Glutamatergic neuron (in vitro differentiated cells): ENCODE measurements at regions not wholly inside any gene's neighbourhood (a gene's known extent, or its start where the extent isn't known, plus 50 kb on each side); places are given as distances from the start of the nearest gene placed in this dataset.

Experiments used
- DNase-seq: peaks from one replicate; pipeline ENCODE4 v3.0.0; 2022
- H3K27ac Mint-ChIP-seq: one replicate; pipeline ENCODE4 v1.8.0; 2020; ENCODE audit warnings: mild to moderate bottlenecking, mixed read lengths, inconsistent platforms; ENCODE audit not compliant: unreplicated experiment
- H3K27me3 Mint-ChIP-seq: one replicate; pipeline ENCODE4 v1.8.0; 2020; ENCODE audit warnings: mild to moderate bottlenecking, moderate library complexity, mixed read lengths, inconsistent platforms; ENCODE audit not compliant: unreplicated experiment
- H3K36me3 Mint-ChIP-seq: one replicate; pipeline ENCODE4 v1.8.0; 2020; ENCODE audit warnings: mild to moderate bottlenecking, mixed read lengths, inconsistent platforms; ENCODE audit not compliant: unreplicated experiment
- H3K4me1 Mint-ChIP-seq: one replicate; pipeline ENCODE4 v1.8.0; 2020; ENCODE audit warnings: mild to moderate bottlenecking, low read depth, mixed read lengths, inconsistent platforms; ENCODE audit not compliant: unreplicated experiment
- H3K4me3 Mint-ChIP-seq: one replicate; pipeline ENCODE4 v1.8.0; 2020; ENCODE audit warnings: mild to moderate bottlenecking, mixed read lengths, inconsistent platforms; ENCODE audit not compliant: unreplicated experiment
- H3K9me3 Mint-ChIP-seq: one replicate; pipeline ENCODE4 v1.8.0; 2020; ENCODE audit warnings: mild to moderate bottlenecking, moderate library complexity, mixed read lengths, inconsistent platforms; ENCODE audit not compliant: unreplicated experiment
- TF ChIP-seq, protein P1 (sequence below): fragments of 200-600 bp; sonication (generic); IDR thresholded peaks from one replicate; pipeline ENCODE4 v1.5.0; 2021; ENCODE audit not compliant: partially characterized antibody, unreplicated experiment

DNA sequence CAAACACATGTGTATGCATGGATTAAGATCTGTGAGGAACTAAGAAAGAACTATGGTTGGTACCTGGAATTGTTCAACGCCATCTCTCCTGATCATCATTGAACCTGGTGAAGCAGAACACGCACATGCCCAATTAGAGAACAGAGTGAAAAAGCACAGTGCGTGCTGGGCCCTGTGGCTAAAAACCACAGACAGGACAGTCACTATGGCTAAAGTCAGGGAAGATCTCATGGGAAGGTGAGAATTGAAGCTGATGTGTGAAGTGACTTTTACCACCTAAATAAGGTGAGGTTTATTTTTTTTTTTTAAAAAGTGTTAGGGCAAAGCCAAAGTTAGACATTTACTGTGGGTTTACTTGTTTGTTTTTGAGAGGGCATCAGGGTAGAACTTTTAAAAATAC, 215.0 kb downstream of the SLC38A4 start:
- DNase-seq: no peak
- H3K4me3 Mint-ChIP-seq: no peak overlapping the region
- TF ChIP-seq, protein P1, sequence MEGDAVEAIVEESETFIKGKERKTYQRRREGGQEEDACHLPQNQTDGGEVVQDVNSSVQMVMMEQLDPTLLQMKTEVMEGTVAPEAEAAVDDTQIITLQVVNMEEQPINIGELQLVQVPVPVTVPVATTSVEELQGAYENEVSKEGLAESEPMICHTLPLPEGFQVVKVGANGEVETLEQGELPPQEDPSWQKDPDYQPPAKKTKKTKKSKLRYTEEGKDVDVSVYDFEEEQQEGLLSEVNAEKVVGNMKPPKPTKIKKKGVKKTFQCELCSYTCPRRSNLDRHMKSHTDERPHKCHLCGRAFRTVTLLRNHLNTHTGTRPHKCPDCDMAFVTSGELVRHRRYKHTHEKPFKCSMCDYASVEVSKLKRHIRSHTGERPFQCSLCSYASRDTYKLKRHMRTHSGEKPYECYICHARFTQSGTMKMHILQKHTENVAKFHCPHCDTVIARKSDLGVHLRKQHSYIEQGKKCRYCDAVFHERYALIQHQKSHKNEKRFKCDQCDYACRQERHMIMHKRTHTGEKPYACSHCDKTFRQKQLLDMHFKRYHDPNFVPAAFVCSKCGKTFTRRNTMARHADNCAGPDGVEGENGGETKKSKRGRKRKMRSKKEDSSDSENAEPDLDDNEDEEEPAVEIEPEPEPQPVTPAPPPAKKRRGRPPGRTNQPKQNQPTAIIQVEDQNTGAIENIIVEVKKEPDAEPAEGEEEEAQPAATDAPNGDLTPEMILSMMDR: no peak
- no peaks in the 10 kb centered on the region for H3K27me3 Mint-ChIP-seq
- H3K27ac Mint-ChIP-seq: no peak overlapping the region
- H3K4me1 Mint-ChIP-seq: no peaks in the 10 kb centered on the region
- H3K9me3 Mint-ChIP-seq: peaks cover 2% of the 10 kb centered on the region
- H3K36me3 Mint-ChIP-seq: no peaks in the 10 kb centered on the region

DNA sequence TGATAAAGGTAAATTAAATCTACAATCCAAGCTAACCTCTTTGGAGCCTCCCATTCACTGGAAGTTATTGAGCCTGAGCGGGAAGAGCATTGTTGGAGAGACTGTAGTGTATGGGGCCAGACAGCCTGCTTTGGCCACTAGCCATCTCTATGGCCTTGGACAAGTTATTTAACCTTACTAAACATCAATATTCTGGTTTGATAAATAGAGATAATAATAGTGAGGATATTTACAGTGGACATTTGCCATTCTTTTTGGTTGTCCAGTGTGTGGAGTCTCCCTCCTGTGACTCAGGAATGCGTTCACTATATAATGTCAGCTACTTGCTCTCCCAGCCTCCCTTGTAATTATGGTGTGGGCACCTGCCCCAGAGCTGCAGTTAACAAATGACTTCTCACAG, 216.1 kb downstream of the SLC38A4 start:
- TF ChIP-seq, protein P1: no peak
- H3K27me3 Mint-ChIP-seq: no peaks in the 10 kb centered on the region
- no peak overlapping the region for H3K27ac Mint-ChIP-seq
- no peak overlapping the region for H3K4me3 Mint-ChIP-seq
- H3K36me3 Mint-ChIP-seq: no peaks in the 10 kb centered on the region
- no peak for DNase-seq
- no peaks in the 10 kb centered on the region for H3K4me1 Mint-ChIP-seq
- peaks cover under 1% of the 10 kb centered on the region for H3K9me3 Mint-ChIP-seq

DNA sequence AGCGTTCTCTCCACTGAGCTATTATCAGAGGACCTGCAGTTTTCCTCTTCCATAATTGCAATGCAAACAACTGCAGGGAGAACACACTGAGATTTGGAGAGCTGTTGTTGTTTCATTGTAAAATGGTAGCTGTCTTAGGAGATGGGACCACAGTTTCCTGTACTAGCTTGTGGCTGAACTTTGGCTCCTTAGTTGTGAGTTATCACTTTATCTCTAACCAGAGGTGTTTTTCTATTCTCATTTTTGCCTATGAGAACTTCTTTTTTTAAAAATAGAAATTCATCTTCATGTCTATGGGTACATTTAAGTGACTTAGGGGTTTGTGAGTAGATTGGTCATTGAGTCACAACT, 216.5 kb downstream of the SLC38A4 start:
- no peaks in the 10 kb centered on the region for H3K4me1 Mint-ChIP-seq
- no peaks in the 10 kb centered on the region for H3K27me3 Mint-ChIP-seq
- H3K27ac Mint-ChIP-seq: no peak overlapping the region
- no peaks in the 10 kb centered on the region for H3K9me3 Mint-ChIP-seq
- no peak overlapping the region for H3K4me3 Mint-ChIP-seq
- H3K36me3 Mint-ChIP-seq: no peaks in the 10 kb centered on the region
- TF ChIP-seq, protein P1: no peak
- no peak for DNase-seq

DNA sequence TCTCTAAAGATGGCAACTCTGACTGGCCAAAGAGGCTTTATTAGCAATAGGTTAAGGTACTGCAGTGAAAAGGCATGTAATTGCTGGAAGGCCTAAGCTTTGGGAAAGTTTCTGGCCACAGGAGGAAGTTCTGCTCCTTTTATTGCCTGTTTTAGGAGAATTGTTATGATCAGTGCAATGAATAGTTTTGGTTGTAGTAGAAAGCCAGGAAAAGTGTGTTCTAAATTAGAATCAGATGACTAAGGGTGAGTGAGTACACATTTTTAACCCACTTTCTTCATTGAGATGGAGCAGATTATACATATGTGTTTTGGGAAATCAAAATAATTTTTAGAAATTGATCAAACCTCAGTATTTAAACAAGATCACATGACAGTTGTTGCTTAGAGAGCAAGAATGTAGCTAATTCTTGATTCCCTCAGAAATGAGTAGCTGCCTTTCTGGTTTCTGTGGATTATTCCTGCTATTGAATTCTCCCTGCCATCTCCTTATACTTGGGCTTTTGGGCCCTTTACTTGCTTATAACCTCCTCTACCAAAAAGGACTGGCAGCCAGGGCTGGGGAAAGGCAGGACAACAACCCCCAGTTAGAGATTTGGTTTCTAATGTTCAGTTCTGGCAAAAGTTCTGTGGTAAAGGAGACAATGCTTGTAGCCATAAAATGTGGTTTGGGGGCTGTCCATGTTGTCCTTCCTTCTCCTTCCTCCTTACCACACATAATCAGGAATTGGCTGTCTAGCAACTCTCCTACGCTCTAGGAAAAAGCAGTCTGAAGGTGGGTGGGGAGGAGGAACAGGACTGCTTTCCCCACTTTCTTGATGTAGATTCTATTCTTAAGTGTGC, 217.1 kb downstream of the SLC38A4 start:
- TF ChIP-seq, protein P1: no peak
- no peak for DNase-seq
- Mint-ChIP-seq H3K4me1 (no peaks in the 10 kb centered on the region), H3K36me3 (no peaks in the 10 kb centered on the region), H3K27ac (no peak overlapping the region), H3K9me3 (no peaks in the 10 kb centered on the region), H3K4me3 (no peak overlapping the region), H3K27me3 (no peaks in the 10 kb centered on the region)

DNA sequence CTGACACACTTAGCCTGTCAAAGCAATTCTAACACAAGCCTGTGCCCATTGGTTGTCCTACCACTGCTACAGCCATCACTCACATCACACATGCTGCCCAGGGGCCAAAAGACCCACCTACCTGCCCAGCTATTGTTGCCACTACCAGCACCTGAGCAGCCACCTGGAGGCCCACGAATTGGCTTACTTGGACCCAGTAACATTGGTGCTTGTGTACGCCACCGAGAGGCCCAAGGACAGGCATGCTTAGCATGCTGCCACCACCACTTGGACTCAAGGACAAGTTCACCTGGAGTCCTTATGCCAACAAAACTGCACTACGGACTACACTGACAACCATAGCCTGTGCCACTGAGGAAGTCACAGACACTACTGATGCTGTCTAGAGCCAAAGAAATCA, 221.1 kb downstream of the SLC38A4 start:
- Mint-ChIP-seq H3K27me3 (peaks cover 3% of the 10 kb centered on the region), H3K4me1 (no peaks in the 10 kb centered on the region), H3K36me3 (no peaks in the 10 kb centered on the region), H3K27ac (no peak overlapping the region), H3K9me3 (no peaks in the 10 kb centered on the region), H3K4me3 (no peak overlapping the region)
- no peak for DNase-seq
- TF ChIP-seq, protein P1: no peak
